Panc1 (cell line): ENCODE measurements at regions not wholly inside any gene's neighbourhood (a gene's known extent, or its start where the extent isn't known, plus 50 kb on each side); places are given as distances from the start of the nearest gene placed in this dataset.

ENCODE experiments used
- ATAC-seq: fragments of 200-7000 bp; cut with Tn5 transposase; 2 replicates; pipeline ENCODE4 v1.9.1; 2020; ENCODE audit warnings: mild to moderate bottlenecking, moderate library complexity
- BruUV-seq: library from RNA; stranded (reverse); fragments of 400-500 nt; replicated peaks from 2 replicates; lab custom pipeline; 2021; lab: Mats Ljungman, UMichigan
- CTCF ChIA-PET: fragments of 300-600 bp; sonication (Branson Sonifier 250); formaldehyde crosslinking; loops from one replicate; lab custom pipeline; 2022; ENCODE audit warnings: antibody characterized with exemption; lab: Charles Lee
- POLR2A ChIA-PET: fragments of 300-600 bp; sonication (Branson Sonifier 250); formaldehyde crosslinking; loops from one replicate; lab custom pipeline; 2022; ENCODE audit warnings: antibody characterized with exemption; lab: Charles Lee
- DNase-seq: peaks from one replicate; pipeline ENCODE4 v3.0.0-alpha.2; 2010; ENCODE audit warnings: low read depth, low spot score
- H3K27ac ChIP-seq: 2 replicates; pipeline ENCODE4 v1.5.1; 2011; ENCODE audit warnings: mild to moderate bottlenecking, low read length, inconsistent platforms
- H3K27me3 ChIP-seq: fragments of 200-500 bp; sonication (Bioruptor generic); 2 replicates; pipeline ENCODE4 v1.6.0; 2014; ENCODE audit warnings: low read length, inconsistent platforms; ENCODE audit not compliant: control insufficient read depth, insufficient read depth
- H3K36me3 ChIP-seq: fragments of 200-500 bp; sonication (Bioruptor generic); 2 replicates; pipeline ENCODE4 v1.5.1; 2014; ENCODE audit warnings: inconsistent platforms, mild to moderate bottlenecking, low read length, moderate library complexity; ENCODE audit not compliant: control insufficient read depth, insufficient read depth
- H3K4me1 ChIP-seq: 2 replicates; pipeline ENCODE4 v1.5.1; 2011; ENCODE audit warnings: inconsistent platforms, mild to moderate bottlenecking, low read length, moderate library complexity; ENCODE audit not compliant: control insufficient read depth, insufficient read depth
- H3K4me3 ChIP-seq, 2 experiments: 2 replicates each; pipeline ENCODE4 v1.5.1; 2011 to 2012; ENCODE audit warnings: low read depth in 2 of 2, low read length in 2 of 2, mild to moderate bottlenecking in 2 of 2, inconsistent platforms in 1 of 2, moderate library complexity in 1 of 2
- H3K9me3 ChIP-seq: fragments of 200-500 bp; sonication (Bioruptor generic); 2 replicates; pipeline ENCODE4 v1.5.1; 2014; ENCODE audit warnings: low read depth, mild to moderate bottlenecking, inconsistent platforms, low read length, moderate library complexity; ENCODE audit not compliant: control insufficient read depth, insufficient read depth
- CTCF ChIP-seq: fragments of 450-650 bp; IDR thresholded peaks from 2 replicates; pipeline ENCODE4 v1.5.1; 2017; ENCODE audit warnings: mild to moderate bottlenecking
- POLR2AphosphoS5 ChIP-seq: IDR thresholded peaks from 2 replicates; pipeline ENCODE4 v1.6.1; 2012; ENCODE audit warnings: mild to moderate bottlenecking, low read depth, low read length, moderate library complexity
- REST ChIP-seq, 2 experiments: IDR thresholded peaks; 2 replicates each; pipeline ENCODE4 v1.6.1; 2011 to 2012; ENCODE audit warnings: low read depth in 2 of 2, control low read depth in 1 of 2, low read length in 1 of 2, mild to moderate bottlenecking in 1 of 2, moderate library complexity in 1 of 2; ENCODE audit not compliant: insufficient read depth in 1 of 2
- SIN3A ChIP-seq: IDR thresholded peaks from 2 replicates; pipeline ENCODE4 v1.6.1; 2012; ENCODE audit warnings: low read depth, mild to moderate bottlenecking, low read length, moderate library complexity, borderline replicate concordance; ENCODE audit not compliant: insufficient read depth
- TCF7L2 ChIP-seq: IDR thresholded peaks from 2 replicates; pipeline ENCODE4 v1.6.1; 2011; ENCODE audit warnings: mild to moderate bottlenecking, low read depth, low read length, inconsistent platforms
- in situ Hi-C: cut with HindIII; loops from 2 replicates; pipeline ENCODE4 v1.10.0; 2016; ENCODE audit warnings: low sequenced_read_pairs, low pct_unique_long_range_greater_than_20kb
- intact Hi-C: fragments of 100-400 bp; cut with micrococcal nuclease; formaldehyde crosslinking; loops from one replicate; pipeline ENCODE4 v1.10.0; 2022; ENCODE audit not compliant: unreplicated experiment

- CTCF ChIA-PET, result no interaction called here
- H3K4me1 ChIP-seq, result no peaks in the 10 kb centered on the region
- in situ Hi-C loops, result no loop called here
- H3K27ac ChIP-seq, result no peak overlapping the region
- no TSS peak for BruUV-seq
- no peak for DNase-seq
- no peaks in the 10 kb centered on the region for H3K27me3 ChIP-seq
- ATAC-seq, result no peak
- H3K36me3 ChIP-seq, result no peaks in the 10 kb centered on the region
- POLR2A ChIA-PET, result no interaction called here
- intact Hi-C loops, result no loop called here
- no peak for TF ChIP-seq TCF7L2
- no peak for TF ChIP-seq POLR2AphosphoS5
- no peak for TF ChIP-seq CTCF
- no peaks in the 10 kb centered on the region for H3K9me3 ChIP-seq
- no peak overlapping the region for H3K4me3 ChIP-seq
Observed at GRCh38 chr3:46110701-46111493, 83.6 kb upstream of the XCR1 start.

DNA sequence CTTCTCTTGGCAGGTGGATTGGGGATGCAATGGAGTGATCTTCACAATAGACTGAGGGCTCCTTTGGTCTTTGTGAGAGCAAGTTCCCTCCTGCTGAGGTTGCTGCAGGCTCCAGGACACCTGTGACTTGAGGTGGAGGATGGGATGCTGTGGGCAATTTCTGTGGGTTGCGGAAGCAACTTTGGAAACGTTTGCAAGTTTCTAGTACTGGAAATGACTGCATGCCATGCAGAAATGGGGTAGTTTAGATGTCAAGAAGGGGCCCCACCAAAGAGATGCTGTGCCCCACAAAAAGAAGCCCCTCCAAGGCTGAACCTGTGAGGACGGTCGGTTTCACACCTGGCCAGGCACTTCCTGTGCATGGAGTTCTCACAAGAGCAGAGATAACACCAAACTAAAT, 80.4 kb upstream of the XCR1 start:
- no peaks in the 10 kb centered on the region for H3K36me3 ChIP-seq
- intact Hi-C loops, result no loop called here
- H3K9me3 ChIP-seq, result no peaks in the 10 kb centered on the region
- DNase-seq (no peak), ATAC-seq (no peak)
- TF ChIP-seq CTCF, result no peak
- TF ChIP-seq REST (IDR thresholded peaks at IDR 0.05; ENCODE audit: insufficient read depth in 1 of 2, low read depth in 2 of 2, low read length in 1 of 2), result no peak
- TF ChIP-seq POLR2AphosphoS5, result no peak
- TF ChIP-seq TCF7L2, result no peak
- TF ChIP-seq SIN3A, result no peak
- in situ Hi-C loops, result no loop called here
- no peak overlapping the region for H3K4me3 ChIP-seq
- POLR2A ChIA-PET, result no interaction called here
- H3K4me1 ChIP-seq, result no peaks in the 10 kb centered on the region
- no peaks in the 10 kb centered on the region for H3K27me3 ChIP-seq
- BruUV-seq, result no TSS peak
- H3K27ac ChIP-seq, result no peak overlapping the region
- CTCF ChIA-PET, result no interaction called here
